GM18526 (cell line): ENCODE measurements at regions not wholly inside any gene's neighbourhood (a gene's known extent, or its start where the extent isn't known, plus 50 kb on each side); places are given as distances from the start of the nearest gene placed in this dataset.

Source experiments
- POLR2A ChIP-seq: IDR thresholded peaks from 3 replicates; pipeline ENCODE4 v1.6.1; 2011; ENCODE audit not compliant: insufficient read length; ENCODE audit errors: extremely low read depth

DNA sequence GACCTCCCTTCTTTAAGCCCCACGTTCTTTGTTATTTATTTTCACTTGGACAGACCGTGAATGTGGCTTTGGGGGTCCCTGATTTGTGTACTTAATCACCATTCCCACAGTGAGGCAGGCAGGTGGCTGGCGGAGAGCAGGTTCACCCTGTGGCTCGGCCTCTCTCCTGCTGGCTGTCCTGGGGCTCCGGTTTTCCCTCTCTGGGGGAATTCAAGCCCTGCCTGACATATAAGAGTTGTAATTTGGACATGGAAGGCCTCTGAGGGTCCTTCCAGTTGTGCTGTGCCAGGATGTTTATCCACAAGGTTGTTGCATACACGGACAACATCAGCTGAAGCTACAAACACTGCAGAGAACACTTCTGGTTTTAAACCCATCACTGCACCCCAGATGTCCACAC, 824.5 kb downstream of the TBC1D22A start:
- TF ChIP-seq POLR2A: no peak

DNA sequence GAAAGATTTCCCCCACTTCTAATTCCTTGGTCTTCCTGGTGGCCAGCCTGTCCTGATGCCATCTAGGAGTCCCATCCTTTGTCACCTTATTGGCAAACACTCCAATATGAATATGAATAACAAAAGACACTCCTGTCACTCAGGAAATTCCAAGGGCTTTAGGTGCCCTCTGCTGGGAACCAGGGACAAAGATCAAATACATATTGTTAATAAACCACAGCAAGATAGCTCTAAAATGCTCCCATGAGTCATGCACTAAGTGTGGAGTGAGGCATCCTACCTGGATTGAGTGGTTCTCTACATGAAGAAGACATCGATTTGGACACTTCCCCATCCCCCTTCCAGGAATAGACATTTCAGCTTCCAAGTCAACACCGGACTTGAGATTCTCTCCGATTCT, 823.6 kb downstream of the TBC1D22A start:
- no peak for TF ChIP-seq POLR2A

DNA sequence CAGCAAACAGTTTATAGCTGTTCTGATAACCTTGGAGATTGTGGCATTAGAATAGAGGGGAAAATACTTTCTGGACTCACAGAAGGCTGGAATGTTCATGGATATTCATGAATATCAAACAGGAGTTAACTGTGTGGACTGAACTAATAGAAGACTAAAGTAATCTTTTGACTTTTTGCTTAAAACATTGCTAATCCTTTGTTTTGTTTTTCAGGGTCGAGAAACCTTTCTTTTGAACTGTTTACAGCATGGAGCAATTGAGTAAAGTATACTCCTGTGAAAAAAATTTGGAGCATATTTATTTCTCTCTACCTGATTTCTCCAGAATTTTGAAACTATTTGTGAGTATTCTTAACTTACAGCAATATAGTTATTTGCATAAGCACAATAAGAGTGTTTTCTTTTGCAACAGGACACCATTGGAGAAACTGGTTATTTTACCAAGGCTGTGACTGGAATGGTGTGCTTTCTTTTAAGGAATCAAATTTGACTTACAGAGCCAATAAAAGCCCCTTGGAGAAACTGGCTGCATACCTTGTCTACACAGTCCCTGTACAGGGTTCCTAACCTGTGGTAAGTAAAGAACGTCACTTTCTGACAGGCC, 821.6 kb downstream of the TBC1D22A start:
- TF ChIP-seq POLR2A: no peak

DNA sequence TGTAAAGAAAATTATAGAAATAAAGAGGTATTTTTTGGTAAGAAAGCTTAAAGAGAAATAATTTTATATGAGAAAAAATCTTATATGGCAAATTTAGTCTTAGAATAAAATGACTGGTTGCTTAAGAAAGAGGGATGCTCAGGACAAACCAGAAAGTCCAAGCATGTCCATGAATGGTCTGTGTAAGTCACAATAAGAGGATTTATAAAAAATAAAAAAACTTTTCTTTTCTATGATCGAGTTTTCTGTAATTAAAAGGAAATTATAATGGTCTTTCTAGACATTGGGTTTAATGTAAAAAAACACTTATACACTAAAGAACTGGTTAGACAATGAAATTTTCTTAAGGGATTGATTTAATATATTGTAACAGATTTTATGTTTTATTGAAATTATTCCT, 819.6 kb downstream of the TBC1D22A start:
- no peak for TF ChIP-seq POLR2A

DNA sequence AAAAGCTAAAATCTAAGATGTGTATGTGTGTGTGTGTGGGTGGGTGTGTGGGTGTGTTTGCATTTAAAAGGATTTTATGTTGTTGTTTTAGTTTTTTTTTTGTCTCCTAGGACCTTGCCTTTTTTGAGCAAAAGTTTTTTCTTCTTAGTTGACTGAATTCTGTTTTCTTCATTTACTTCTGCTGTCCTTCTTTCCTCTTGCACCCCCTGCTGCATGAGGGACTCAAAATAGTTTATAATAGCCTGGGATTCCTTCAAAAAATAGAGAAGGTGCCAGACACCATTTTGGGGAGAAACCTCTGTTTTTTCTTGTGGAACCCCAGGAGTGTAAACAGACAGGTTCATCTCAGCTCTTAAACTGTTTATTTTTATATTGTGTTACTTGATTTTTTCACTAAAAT, 817.7 kb downstream of the TBC1D22A start:
- no peak for TF ChIP-seq POLR2A

DNA sequence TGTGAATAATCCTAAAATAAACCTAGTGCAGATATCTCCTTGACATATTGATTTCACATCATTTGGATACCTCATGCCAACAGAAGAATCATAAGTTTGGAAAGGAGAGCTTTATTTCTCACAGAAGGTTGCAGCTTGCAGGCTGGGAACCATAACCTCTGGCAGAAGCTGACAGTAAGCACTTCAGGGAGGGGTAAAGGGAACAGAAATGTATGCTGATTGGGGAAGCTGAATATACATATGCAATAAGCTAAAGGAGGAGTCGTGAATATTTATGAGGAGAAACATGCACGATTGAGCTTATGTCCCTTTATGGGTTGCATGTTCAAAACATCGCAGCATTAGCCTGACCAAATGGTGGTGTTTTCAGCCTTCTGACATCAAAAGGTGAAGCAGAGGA, 814.5 kb downstream of the TBC1D22A start:
- TF ChIP-seq POLR2A: no peak

DNA sequence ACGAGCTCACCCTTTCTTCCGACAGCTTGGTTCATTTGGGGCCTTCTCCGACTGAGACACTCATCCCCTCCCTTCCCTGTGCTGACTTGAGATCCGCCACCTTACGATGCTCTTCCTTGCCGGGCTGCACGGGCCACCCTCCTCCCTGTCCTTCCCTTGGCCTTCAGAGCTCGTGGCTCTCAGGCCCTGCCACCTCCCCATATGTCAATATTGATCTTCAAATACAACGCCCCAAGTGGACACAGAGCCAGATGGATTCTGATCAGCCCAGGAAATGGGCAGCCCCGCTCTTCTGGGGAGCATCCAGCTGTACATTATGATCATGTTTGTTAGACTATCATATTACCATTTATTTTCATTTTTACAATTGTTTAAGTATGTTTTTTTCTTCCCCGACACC, 812.8 kb downstream of the TBC1D22A start:
- no peak for TF ChIP-seq POLR2A

DNA sequence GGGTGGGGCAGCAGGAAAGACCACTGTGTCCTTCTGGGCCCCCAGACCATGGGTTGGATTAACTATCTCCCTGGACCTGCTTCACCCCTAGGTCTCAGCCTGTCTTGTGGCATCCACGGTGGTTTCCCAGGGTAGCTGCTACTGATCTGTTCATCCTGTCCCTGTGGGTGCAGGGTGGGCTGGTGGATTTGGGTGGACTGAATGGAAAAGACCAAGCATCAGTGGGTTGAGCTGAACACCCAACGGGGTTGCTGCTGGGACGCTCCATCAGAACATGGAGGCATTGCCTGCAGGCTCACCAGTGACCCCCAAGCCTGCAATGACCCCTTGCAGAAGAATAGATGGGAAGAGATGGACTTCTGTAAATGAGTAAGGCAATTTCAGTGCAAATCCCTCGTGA, 812.1 kb downstream of the TBC1D22A start:
- TF ChIP-seq POLR2A: no peak

DNA sequence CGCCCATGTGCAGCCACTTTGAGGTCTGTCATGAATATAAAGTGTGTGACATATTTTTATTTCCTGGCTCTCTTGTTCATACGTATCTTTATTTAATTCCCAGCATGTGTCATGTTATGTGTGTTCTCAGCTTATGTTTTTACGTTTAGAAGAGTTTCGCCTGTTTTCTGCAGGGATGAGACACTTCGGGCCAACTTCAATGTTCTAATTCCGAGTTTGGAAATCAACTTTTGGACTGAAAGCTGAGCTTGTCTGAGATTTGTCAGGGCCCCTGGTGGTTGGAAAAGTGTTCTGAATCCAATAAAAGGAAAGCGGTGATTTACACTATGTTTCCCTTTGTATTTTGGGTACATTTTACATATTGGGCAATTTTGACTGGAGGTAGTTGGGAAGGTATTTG, 810.7 kb downstream of the TBC1D22A start:
- TF ChIP-seq POLR2A: no peak

DNA sequence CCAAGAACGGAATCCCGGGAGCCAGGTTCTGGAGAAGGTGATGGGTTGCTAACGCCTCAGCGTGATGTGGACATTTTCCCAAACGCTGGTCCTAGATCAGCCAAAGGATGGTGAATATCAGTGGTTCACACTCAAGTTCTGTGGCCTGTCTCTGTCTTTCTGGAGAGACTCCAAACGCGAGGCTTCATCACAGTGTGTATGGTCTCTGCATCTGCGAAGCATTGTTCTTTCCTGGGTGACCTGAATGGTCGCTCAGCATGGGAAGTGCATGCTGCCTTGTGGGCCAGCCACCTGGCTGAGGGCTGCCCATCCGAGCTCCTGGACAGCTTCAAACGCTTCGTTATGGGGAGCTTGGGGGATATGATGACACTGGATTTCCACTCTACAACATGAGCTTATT, 810.0 kb downstream of the TBC1D22A start:
- TF ChIP-seq POLR2A: no peak

DNA sequence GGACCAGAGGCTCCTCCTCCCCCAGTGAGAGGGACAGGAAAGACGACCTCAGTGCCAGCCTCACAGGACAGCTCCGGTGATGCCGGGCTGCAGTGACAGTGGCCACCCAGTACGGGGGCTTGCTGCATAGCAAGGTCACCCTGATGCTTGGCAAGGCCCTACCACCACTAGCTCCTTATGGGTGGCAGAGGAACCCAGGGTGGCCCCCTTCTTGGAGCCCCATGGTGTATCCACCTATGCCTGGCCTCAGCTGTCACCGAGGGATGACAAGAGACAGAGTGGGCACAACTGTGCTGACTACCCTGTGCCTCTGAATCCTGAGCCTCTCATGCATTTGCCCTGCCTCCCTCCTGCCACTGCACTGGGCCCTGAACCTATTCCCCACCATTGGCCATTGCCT, 809.2 kb downstream of the TBC1D22A start:
- TF ChIP-seq POLR2A: no peak

DNA sequence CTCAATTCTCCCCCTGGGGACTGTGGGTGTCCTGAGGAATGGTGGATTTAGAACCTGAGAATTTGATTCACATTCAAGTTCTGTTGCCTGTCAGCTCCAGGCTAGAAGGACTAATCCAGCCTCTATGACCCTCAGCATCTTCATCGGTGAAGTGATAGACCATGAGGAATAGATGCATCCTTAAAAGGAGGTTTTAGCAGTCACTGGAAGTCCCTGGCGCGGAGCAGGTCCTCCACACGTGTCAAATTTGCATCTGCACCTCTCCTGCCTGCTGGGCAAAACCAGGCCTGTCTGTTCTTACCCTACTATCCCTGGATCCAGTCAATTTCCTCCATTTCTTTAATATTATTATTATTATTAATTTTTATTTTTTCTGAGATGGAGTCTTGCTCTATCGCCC, 808.4 kb downstream of the TBC1D22A start:
- no peak for TF ChIP-seq POLR2A

DNA sequence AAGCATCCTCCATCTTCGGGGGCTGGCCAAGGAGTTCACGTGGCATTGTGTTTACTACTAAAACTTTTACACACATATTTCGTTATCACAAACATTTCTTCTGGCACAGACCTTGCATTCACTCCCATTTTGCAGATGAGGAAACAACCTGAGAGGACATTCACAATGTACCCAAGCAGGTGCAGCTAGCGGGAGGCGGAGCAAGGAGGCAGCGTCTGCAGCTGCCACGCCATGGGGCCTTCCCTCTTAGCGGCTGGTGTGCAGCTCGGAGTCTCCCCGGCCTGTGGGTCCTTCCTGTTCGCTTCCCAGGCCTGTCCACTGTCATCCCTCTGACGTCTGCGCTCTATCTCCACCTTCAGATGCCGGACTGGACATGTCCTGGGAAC, 807.8 kb downstream of the TBC1D22A start:
- TF ChIP-seq POLR2A: no peak

DNA sequence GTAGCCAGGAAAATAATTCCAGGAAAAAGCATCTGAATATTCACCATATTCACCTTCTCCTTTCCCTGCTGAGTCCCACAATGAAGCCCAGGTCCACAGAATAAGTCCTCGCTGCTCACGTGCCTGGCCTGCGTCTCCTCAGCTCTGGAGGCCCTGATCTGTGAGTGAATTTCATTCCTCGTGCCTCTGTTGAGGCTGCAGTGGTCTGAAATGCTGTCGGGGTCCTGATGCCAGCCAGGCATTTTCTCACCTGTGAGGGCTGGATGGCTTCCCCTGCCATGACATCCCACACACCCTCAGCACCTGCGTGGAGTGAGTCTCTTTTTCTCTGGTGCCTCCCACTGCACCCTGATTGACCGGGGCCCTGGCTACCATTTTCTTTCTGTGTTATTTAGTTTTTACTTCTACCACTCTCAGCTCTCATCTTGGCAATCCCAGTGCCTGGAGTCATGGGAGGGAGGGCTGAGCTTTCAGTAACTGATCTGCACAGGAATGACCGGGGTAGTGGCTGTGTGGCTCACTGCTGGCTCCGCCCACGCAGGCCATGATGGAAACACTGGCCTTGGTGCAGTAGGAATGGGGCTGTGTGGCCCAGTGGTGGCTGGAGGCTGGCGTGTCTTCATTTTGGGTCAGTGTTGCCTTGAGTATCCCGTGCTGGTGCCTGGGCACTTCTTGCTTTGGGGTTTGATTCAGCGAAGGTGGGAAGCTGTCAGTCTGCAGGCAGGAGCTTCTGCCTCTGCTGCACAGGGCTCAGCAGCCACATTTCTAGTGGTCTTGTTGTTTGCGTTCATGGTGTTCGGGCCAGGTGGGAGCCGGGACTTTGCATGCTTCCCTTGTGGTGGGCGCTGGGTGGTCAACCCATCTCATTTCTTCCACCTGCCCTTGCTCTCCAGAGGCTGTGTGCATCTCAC, 807.2 kb downstream of the TBC1D22A start:
- TF ChIP-seq POLR2A: no peak

DNA sequence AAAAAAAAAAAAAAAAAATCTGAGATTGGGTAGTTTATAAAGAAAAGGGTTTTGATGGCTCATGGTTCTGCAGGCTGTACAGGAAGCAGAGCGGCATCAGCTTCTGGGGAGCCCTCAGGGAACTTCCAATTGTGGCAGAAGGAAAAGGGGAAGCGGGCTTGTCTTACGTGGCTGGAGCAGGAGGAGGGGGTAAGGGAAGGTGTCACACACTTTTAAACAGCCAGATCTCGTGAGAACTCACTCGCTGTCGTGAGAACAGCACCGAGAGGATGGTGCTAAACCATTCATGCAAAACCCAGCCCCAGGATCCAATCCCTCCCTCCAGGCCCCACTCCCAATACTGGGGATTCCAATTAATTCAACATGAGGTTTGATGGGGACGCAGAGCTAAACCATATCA, 806.2 kb downstream of the TBC1D22A start:
- TF ChIP-seq POLR2A: no peak
